HepG2 (cell line): ENCODE measurements at regions not wholly inside any gene's neighbourhood (a gene's known extent, or its start where the extent isn't known, plus 50 kb on each side); places are given as distances from the start of the nearest gene placed in this dataset.

ENCODE experiments used
- ATAC-seq: fragments of 200-7000 bp; cut with Tn5 transposase; 3 replicates; pipeline ENCODE4 v1.9.1; 2020; ENCODE audit warnings: mild to moderate bottlenecking, moderate library complexity
- BruUV-seq: library from RNA; stranded (reverse); fragments of 400-500 nt; replicated peaks from 2 replicates; lab custom pipeline; 2021; lab: Mats Ljungman, UMichigan
- CTCF ChIA-PET: fragments of 300-600 bp; formaldehyde crosslinking; extraction: SDS; loops from one replicate; lab custom pipeline; 2021; ENCODE audit warnings: low total read pairs, inconsistent platforms, low intra/inter-chr PET ratio; lab: Yijun Ruan, JAX
- POLR2A ChIA-PET: fragments of 350-600 bp; sonication (Branson Sonifier 250); formaldehyde crosslinking; loops from one replicate; lab custom pipeline; 2020; ENCODE audit warnings: antibody characterized with exemption, inconsistent platforms; lab: Yijun Ruan, JAX
- DNase-seq: peaks from one replicate; pipeline ENCODE4 v3.0.0-alpha.2; 2015; ENCODE audit warnings: low spot score
- FAIRE-seq: peaks from 3 replicates; lab custom pipeline; 2011; peaks lifted over from hg19 to GRCh38; lab: Jason Lieb, UNC
- H2AFZ ChIP-seq: one replicate; pipeline ENCODE4 v1.6.1; 2011; ENCODE audit warnings: low read length, inconsistent platforms
- H3K27ac ChIP-seq: fragments of 300-600 bp; 3 replicates; pipeline ENCODE4 v1.8.0; 2011; ENCODE audit warnings: mixed run types, mild to moderate bottlenecking, mixed read lengths, low read length, inconsistent platforms; ENCODE audit not compliant: insufficient read depth; ENCODE audit errors: extremely low read length
- H3K27me3 ChIP-seq, 2 experiments: fragments of 200-600 bp in 1 of 2; 2 replicates in 1 of 2; 3 replicates in 1 of 2; pipeline versions ENCODE4 v1.6.0 to v1.8.0; 2011; ENCODE audit warnings: low read length in 2 of 2, mild to moderate bottlenecking in 2 of 2, moderate library complexity in 2 of 2, inconsistent platforms in 1 of 2; ENCODE audit not compliant: insufficient read depth in 2 of 2, control insufficient read depth in 1 of 2
- H3K36me3 ChIP-seq, 2 experiments: fragments of 200-600 bp in 1 of 2; replicated peaks in 1 of 2; 2 replicates in 1 of 2; 3 replicates in 1 of 2; pipeline versions ENCODE4 v1.5.1 to v1.8.0; 2011; ENCODE audit warnings: low read length in 2 of 2, inconsistent platforms in 1 of 2; ENCODE audit not compliant: insufficient read depth in 2 of 2, control insufficient read depth in 1 of 2
- H3K4me1 ChIP-seq: 2 replicates; pipeline ENCODE4 v1.5.1; 2012; ENCODE audit warnings: low read length, inconsistent platforms; ENCODE audit not compliant: insufficient read depth
- H3K4me2 ChIP-seq: 2 replicates; pipeline ENCODE4 v1.6.0; 2011; ENCODE audit warnings: low read depth, low read length, inconsistent platforms
- H3K4me3 ChIP-seq, 3 experiments: fragments of 200-600 bp in 1 of 3; sonication (generic), shearing (Covaris generic) in 1 of 3; replicated peaks in 1 of 3; 2 replicates each; pipeline ENCODE4 v1.5.1; 2011 to 2016; ENCODE audit warnings: low read length in 3 of 3, inconsistent platforms in 2 of 3, low read depth in 2 of 3, mild to moderate bottlenecking in 2 of 3, control low read depth in 1 of 3, mixed read lengths in 1 of 3; ENCODE audit not compliant: insufficient read depth in 1 of 3
- H3K79me2 ChIP-seq: one replicate; pipeline ENCODE4 v1.6.1; 2011; ENCODE audit warnings: low read length, inconsistent platforms; ENCODE audit not compliant: insufficient read depth
- H3K9ac ChIP-seq: 2 replicates; pipeline ENCODE4 v1.6.0; 2011; ENCODE audit warnings: mild to moderate bottlenecking, low read depth, low read length, inconsistent platforms; ENCODE audit not compliant: insufficient read depth
- H3K9me3 ChIP-seq: 2 replicates; pipeline ENCODE4 v1.5.1; 2012; ENCODE audit warnings: mild to moderate bottlenecking, low read length
- H4K20me1 ChIP-seq: 2 replicates; pipeline ENCODE4 v1.6.0; 2011; ENCODE audit warnings: inconsistent platforms, mild to moderate bottlenecking, low read length, moderate library complexity; ENCODE audit not compliant: insufficient read depth
- AHR ChIP-seq: IDR thresholded peaks from 2 replicates; pipeline ENCODE4 v1.6.1; 2018; ENCODE audit warnings: missing genetic modification reagents, missing compliant biosample characterization
- KDM1A ChIP-seq: IDR thresholded peaks from 2 replicates; pipeline ENCODE4 v1.6.1; 2016; ENCODE audit warnings: missing compliant biosample characterization
- MED1 ChIP-seq: sonication (generic); formaldehyde crosslinking; IDR thresholded peaks from 2 replicates; pipeline ENCODE4 v1.4.0; 2020; ENCODE audit warnings: missing genetic modification reagents
- NFE2L1 ChIP-seq: sonication (generic); formaldehyde crosslinking; IDR thresholded peaks from 2 replicates; pipeline ENCODE4 v1.4.0; 2020; ENCODE audit warnings: missing genetic modification reagents, mild to moderate bottlenecking, borderline replicate concordance
- POLR2AphosphoS2 ChIP-seq: IDR thresholded peaks from 2 replicates; pipeline ENCODE4 v1.6.1; 2011; ENCODE audit warnings: low read depth, low read length, improper control_type of control experiment
- PREB ChIP-seq: sonication (generic); formaldehyde crosslinking; IDR thresholded peaks from 2 replicates; pipeline ENCODE4 v1.4.0; 2020; ENCODE audit warnings: missing genetic modification reagents
- TOE1 ChIP-seq: sonication (generic); formaldehyde crosslinking; IDR thresholded peaks from 2 replicates; pipeline ENCODE4 v1.4.0; 2020; ENCODE audit warnings: mild to moderate bottlenecking, missing genetic modification reagents
- ZUFSP ChIP-seq: sonication (generic); formaldehyde crosslinking; IDR thresholded peaks from 2 replicates; pipeline ENCODE4 v1.9.0; 2021; ENCODE audit warnings: missing genetic modification reagents, mild to moderate bottlenecking, borderline replicate concordance
- WGBS: methylation state at CpG from one replicate; pipeline ENCODE4 v1.1.6; 2017; ENCODE audit warnings: low lambda C conversion rate; 5-methylcytosine and 5-hydroxymethylcytosine counted together
- in situ Hi-C: cut with HindIII; loops from 2 replicates; pipeline ENCODE4 v1.10.0; 2017; ENCODE audit warnings: low pct_unique_long_range_greater_than_20kb; ENCODE audit not compliant: extremely low pct_ligation_motif_present
- intact Hi-C: fragments of 100-400 bp; cut with micrococcal nuclease; formaldehyde crosslinking; loops from one replicate; pipeline ENCODE4 v1.10.0; 2022; ENCODE audit not compliant: unreplicated experiment

DNA sequence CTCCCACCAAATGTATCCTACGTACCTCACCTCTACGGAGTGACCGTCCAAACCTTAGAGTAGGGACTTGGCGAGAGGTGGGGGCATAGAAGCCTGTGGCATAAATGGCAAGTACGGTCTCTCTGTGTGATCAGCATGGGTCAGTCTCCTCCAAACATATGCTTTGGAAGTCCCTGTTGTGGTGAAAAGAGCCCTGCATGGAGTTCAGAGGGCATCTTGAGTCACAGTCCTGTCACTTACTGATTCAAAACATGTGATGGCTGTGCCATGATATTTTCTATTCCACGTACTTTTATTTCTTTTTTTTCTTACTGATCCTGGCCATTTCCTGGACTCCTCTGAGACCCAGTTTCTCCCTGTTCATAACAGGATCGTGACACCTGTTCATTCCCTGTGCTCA is 67.5 kb upstream of the CEP85L start:
- no peaks in the 10 kb centered on the region for H3K79me2 ChIP-seq
- in situ Hi-C loops: no loop called here
- no peaks in the 10 kb centered on the region for H3K36me3 ChIP-seq
- intact Hi-C loops: no loop called here
- no peak overlapping the region for H3K4me3 ChIP-seq
- no peaks in the 10 kb centered on the region for H4K20me1 ChIP-seq
- H3K9ac ChIP-seq: no peak overlapping the region
- CTCF ChIA-PET: no interaction called here
- FAIRE-seq: no peak
- ATAC-seq: 0 out of 3 replicates have a peak, but pooled peaks have one; percentile 22
- H3K27ac ChIP-seq: no peak overlapping the region
- DNase-seq: no peak
- no peak overlapping the region for H3K4me2 ChIP-seq
- POLR2A ChIA-PET: no interaction called here
- no TSS peak for BruUV-seq
- H2AFZ ChIP-seq: no peak overlapping the region
- no peak for TF ChIP-seq AHR
- TF ChIP-seq NFE2L1: no peak
- no peak for TF ChIP-seq TOE1 (CRISPR knock-in tag)
- TF ChIP-seq ZUFSP (CRISPR knock-in tag): no peak
- TF ChIP-seq PREB: no peak
- no peak for TF ChIP-seq MED1 (CRISPR knock-in tag)
- TF ChIP-seq KDM1A (CRISPR knock-in tag): no peak
- TF ChIP-seq POLR2AphosphoS2: no peak
- peaks cover 0 to 33% of the 10 kb centered on the region in 2 experiments; a peak in 3 of 5 replicates for H3K27me3 ChIP-seq
- H3K4me1 ChIP-seq: no peaks in the 10 kb centered on the region
- no peaks in the 10 kb centered on the region for H3K9me3 ChIP-seq
- WGBS: 43% methylated on average over 7 of the region's 7 CpGs
